ENCODE measurements at regions not wholly inside any gene's neighbourhood (a gene's known extent, or its start where the extent isn't known, plus 50 kb on each side); places are given as distances from the start of the nearest gene placed in this dataset.

DNA sequence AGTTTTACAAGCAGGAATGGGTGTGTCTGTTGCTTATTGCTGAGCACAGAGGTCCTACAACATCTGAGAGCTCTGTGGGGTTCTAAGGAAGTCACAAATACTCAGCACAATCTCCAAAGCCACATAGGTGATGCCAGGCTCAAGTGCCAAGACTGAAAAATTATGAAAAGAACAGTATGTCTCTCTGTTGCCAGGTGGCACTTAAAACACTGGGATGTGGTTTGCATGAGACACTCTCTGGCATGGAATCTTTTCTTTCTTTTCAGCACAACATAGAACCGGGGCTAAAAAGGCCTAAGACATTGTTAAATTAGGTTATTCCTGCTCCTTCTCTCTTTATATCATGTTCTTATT, 127.3 kb upstream of the PRICKLE2 start:
- DNase-seq, result no peak

DNA sequence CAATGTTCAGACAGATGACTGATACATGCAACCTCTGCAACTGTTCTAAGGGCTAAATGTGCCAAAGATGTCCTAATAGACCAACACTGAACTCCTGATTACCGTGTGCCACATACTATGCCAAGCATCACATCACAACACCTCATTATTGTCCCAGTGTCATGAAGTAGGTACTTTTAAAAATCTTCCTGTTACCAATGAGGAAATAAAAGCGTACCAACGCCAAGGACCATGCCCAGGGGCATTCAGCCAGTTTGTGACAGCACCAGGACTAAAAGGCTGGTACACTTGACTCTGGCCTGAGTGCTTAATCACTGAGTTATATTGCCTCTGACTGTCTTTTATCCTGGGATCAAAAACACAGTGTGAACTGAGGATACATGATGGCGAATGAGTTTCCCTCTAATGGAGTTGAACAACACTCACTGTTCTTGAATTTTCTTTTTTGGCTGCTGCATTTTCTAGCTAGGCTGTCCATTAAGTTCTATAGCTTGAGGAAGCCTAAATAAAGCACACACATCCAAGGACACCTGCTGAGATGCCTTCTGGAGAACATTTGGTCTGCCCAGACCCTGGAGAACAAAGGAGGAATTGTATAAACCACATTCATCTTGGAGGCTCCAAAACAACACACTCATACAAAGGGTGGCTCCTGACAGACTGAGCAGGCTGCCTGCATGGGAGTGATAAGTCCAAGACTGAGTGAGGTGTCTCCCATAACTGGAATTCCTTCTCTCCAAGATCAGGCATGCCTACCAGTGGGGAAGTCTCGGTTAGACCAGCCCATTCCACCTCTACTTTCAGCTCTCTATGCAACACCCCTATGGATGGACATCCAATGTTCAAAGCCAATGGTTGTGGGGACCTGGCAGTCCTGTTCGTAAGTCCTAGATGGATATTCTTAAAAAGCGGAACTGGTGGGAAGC, 126.7 kb upstream of the PRICKLE2 start:
- DNase-seq, result peak in 1 of 14 donors; percentile 34

- no peak for DNase-seq
Measured at GRCh38 chr3:64349551-64349950, 124.3 kb upstream of the PRICKLE2 start.

DNA sequence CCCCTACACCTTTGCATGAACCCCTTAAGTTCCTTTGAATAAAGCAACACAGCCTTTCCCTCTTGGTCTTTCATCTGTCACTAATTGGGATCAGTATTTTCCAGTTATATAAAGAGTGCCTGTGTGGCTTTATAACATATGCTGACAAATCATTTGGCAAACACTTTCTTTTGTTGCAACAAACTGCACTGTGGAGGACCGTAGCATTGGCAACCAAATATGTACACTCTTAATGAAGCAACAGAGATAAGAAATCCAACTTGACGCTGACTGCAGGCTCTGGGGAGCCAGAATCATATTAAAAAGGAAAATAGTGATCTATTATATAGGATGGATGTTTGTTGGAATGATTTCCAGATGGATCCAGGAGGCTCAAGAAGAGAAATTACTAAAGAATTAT, 120.1 kb upstream of the PRICKLE2 start:
- DNase-seq, result peak in 1 of 14 donors; percentile 33

DNA sequence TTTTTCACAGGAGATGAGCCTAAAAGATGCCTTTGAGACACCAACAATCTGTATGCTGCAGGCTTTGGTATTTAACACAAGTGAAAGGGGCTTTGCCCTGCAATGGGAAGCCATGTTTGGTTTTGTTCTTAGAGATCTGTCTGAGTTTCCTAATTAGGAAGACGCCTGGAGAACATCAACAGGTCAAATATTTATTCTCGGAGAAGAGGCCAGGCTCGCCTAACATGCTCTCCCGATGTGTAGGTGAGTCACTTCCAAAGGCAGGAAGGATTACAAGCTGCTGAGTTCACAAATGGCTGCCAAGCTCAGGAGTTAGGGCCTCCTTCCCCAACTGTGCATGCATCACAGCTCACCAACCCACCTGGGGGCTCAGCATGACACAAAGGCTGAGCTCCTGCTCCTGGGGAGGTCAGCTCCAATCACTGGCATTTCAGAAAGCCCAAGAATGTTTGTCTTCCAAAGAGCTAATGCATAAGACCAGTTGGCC, 119.5 kb upstream of the PRICKLE2 start:
- DNase-seq, result peak in 1 of 14 donors; percentile 30

- DNase-seq, result no peak
Measured at GRCh38 chr3:64343689-64344430, 118.6 kb upstream of the PRICKLE2 start.

- no peak for DNase-seq
Measured at GRCh38 chr3:64342940-64343688, 117.8 kb upstream of the PRICKLE2 start.

- DNase-seq, result no peak
Measured at GRCh38 chr3:64341296-64341695, 116.0 kb upstream of the PRICKLE2 start.

DNA sequence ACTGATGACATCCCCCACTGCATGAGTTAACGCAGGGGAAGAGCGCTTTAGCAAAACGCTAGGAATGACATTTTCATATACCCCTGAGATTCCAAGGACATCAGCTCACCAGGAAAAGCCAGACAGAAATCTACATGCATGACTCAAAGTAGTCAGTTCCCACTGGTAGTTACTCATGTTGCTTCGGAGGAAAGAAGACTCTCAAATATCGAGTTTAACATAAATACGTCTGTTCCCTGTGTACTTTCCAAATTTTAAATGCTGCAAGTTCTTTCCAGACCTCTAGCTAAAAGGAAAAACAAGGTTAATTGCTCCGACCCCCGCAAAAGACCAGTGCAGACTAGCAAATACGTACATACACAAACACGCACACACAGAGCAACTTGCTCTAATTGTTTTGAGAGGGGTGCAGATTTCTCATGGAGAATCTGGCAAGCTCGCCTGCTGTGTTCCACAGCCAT, 115.4 kb upstream of the PRICKLE2 start:
- no peak for DNase-seq

- no peak for DNase-seq
Measured at GRCh38 chr3:64336488-64336887, 111.2 kb upstream of the PRICKLE2 start.

DNA sequence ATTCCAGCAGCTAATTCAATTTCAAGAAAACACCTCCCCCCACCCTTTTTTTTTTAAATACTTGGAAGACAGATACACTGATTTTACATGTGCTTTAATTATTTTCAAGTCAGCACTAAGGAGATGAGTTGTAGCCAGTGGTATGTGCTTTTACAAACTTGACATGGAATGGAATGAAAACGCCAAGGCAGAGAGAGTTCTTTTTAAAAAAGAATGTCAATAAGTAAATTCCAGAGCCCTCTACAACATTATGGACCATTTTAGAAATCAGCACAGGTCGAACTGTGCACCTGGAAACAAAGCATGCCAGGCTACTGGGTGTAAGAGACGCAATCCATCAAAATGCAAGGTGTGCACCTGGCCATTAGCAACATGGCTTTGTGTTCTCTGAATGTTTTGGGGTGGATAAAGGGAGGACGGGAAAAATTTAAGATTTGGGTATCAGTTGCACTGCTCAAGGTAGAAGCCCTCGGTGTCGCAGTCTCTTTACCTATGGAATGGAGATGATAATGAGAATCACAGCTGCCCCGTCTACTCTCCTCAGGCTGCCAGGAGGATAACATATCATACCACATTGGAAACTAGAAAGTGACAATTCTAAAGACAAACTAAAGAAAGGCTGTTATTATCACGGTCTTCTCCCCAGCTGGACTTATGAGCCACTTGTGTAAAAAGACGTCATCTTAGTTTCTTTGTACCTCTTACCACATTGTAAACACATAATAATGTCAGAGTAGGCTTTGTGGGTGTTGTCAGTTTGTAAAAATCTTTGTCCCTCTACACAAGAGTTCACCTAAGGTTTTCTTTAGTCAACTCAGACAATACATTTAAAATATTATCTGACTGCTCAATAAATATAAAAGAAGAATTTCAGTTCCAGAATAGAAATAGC, 107.4 kb upstream of the PRICKLE2 start:
- no peak for DNase-seq

- DNase-seq, result no peak
Measured at GRCh38 chr3:64331605-64332004, 106.3 kb upstream of the PRICKLE2 start.

GRCh38 chr3:64329037-64329436, 103.8 kb upstream of the PRICKLE2 start:
- DNase-seq, result no peak

- no peak for DNase-seq
Measured at GRCh38 chr3:64327100-64327804, 102.0 kb upstream of the PRICKLE2 start.

DNA sequence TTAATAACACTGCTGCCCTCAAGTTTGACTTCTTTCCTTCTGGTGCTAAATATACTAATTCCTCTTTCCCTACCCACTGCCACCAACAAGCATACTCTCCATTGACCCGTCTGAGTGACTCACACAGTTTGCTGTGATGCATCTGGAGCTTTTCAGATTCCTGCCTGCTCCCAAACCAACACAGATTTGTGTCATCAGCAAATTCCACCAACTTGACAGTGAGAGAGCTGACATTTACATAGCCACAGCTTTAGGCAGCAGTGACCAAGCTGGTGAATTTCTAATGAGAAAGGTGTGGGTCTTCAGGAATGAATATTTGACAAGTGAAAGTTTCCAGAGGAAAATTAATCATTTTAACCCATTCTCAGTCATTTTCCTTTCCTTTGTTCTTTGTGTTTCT, 96.5 kb upstream of the PRICKLE2 start:
- DNase-seq, result no peak

- no peak for DNase-seq
Measured at GRCh38 chr3:64319391-64319790, 94.1 kb upstream of the PRICKLE2 start.

DNA sequence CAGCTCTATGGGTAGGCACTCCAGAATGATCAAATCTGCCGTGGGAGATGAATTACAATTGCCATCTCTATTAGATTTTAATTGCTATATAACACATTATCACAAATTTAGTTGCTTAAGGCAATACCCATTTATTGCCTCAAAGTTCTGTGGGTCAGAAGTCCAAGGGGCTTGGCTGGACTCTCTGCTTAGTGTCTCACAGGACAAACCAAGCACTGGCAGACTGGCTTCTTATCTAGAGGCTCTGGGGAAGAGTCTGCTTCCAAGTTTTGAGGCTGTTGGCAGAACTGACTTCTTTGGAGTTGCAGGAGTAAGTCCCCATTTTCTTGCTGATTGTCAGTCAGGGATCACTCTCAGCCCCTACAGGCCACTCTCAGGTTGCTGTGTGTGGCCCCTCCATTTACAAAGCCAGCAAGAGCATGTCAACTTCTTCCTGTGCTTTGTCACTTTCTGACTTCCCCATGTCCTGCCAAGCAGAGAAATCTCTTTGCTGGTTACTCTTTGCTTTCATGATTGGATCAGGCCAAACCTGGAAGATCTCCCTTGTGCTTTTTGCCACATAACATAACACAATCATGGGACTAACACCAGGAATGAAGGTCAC, 93.5 kb upstream of the PRICKLE2 start:
- DNase-seq, result no peak

GRCh38 chr3:64318001-64318400, 92.7 kb upstream of the PRICKLE2 start:
- DNase-seq, result no peak

DNA sequence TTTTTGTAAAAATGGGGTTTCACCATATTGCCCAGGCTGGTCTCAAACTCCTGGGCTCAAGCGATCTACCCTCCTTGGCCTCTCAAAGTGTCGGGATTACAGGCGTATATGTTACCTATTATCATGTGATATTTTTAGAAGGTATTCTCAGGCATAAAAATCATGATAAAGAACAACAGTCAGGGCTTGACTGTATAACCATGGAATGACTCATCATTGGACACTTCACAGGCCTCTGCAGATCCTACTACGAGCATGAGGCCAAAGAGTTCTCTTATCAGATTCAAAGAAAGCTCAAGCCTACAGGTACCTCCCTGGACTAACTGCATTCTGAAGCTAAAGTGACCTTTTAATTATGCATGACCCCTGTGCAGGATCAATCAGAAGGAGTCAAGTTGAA, 91.7 kb upstream of the PRICKLE2 start:
- no peak for DNase-seq

DNA sequence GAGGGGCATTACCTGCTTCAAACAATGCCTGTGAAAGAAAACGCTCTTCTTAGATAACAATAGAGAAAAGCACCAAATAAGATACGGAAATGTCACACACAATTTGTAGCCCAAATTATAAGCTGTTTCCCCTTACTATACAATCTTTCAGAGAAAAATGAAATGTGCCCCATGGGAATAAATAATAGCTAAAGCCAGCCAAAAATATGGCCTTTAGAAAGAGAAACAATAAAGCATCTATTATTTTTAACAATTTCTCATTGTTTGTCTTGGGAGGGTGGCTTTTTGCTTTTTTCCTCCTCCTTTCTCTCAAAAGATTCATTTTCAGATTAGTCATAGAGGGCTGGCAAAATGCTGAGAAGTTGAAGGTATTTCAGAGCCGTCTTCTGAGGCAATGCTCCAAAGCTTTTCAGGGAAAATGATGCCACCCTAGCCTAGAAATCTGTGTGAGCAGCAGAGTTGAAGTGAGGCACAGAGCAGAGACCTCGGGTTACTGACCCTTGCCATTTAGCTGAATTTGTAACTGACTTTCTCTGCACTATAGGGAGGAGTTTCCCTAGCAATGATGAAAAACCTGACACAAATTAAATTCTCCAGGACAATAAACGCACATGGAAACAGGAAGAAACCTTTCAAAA, 86.3 kb upstream of the PRICKLE2 start:
- peak in 1 of 14 donors; percentile 12 for DNase-seq
